HEK293 (cell line): ENCODE measurements at regions not wholly inside any gene's neighbourhood (a gene's known extent, or its start where the extent isn't known, plus 50 kb on each side); places are given as distances from the start of the nearest gene placed in this dataset.

ENCODE experiments used
- CTCF ChIA-PET: fragments of 350-600 bp; formaldehyde crosslinking; extraction: SDS; loops from one replicate; lab custom pipeline; 2021; ENCODE audit warnings: antibody characterized with exemption; lab: Yijun Ruan, JAX
- POLR2A ChIA-PET: fragments of 300-600 bp; formaldehyde crosslinking; extraction: SDS; loops from one replicate; lab custom pipeline; 2020; ENCODE audit warnings: antibody characterized with exemption, inconsistent platforms; lab: Yijun Ruan, JAX
- H3K27ac ChIP-seq: fragments of 200-500 bp; sonication (Bioruptor generic); 2 replicates; pipeline ENCODE4 v1.5.1; 2014; ENCODE audit warnings: low read depth, low read length, control low read depth, inconsistent platforms; ENCODE audit errors: extremely low read depth
- H3K36me3 ChIP-seq, 2 experiments: fragments of 200-500 bp in 1 of 2; sonication (Bioruptor generic) in 1 of 2; 1 replicate in 1 of 2; 2 replicates in 1 of 2; pipeline ENCODE4 v1.5.1; 2014 to 2017; ENCODE audit warnings: inconsistent platforms in 2 of 2, low read length in 2 of 2; ENCODE audit not compliant: control insufficient read depth in 2 of 2, insufficient read depth in 1 of 2
- H3K4me1 ChIP-seq: fragments of 200-500 bp; sonication (Bioruptor generic); 2 replicates; pipeline ENCODE4 v1.5.1; 2014; ENCODE audit warnings: mild to moderate bottlenecking, low read length, inconsistent platforms; ENCODE audit not compliant: control insufficient read depth, insufficient read depth
- H3K4me3 ChIP-seq: 2 replicates; pipeline ENCODE4 v1.5.1; 2011; ENCODE audit warnings: low read depth, mild to moderate bottlenecking, control low read depth, low read length, moderate library complexity
- H3K9me3 ChIP-seq: fragments of 200-500 bp; sonication (Bioruptor generic); 2 replicates; pipeline ENCODE4 v1.5.1; 2014; ENCODE audit warnings: low read depth, low read length, inconsistent platforms; ENCODE audit not compliant: control insufficient read depth, insufficient read depth
- GLI2 ChIP-seq: fragments of 450-650 bp; formaldehyde crosslinking; IDR thresholded peaks from 2 replicates; pipeline ENCODE4; 2017; ENCODE audit warnings: missing biosample characterization, missing genetic modification characterization, low read depth, borderline replicate concordance
- GLIS2 ChIP-seq: fragments of 450-650 bp; formaldehyde crosslinking; IDR thresholded peaks from 2 replicates; pipeline ENCODE4 v1.5.1; 2016; ENCODE audit warnings: missing biosample characterization, missing genetic modification characterization
- KLF7 ChIP-seq: fragments of 450-650 bp; formaldehyde crosslinking; IDR thresholded peaks from 2 replicates; pipeline ENCODE4 v1.5.1; 2016; ENCODE audit warnings: missing biosample characterization, missing genetic modification characterization, borderline replicate concordance
- KLF8 ChIP-seq: fragments of 450-650 bp; formaldehyde crosslinking; IDR thresholded peaks from 2 replicates; pipeline ENCODE4 v1.5.1; 2016; ENCODE audit warnings: missing biosample characterization, missing genetic modification characterization
- MYNN ChIP-seq: fragments of 450-650 bp; formaldehyde crosslinking; IDR thresholded peaks from 2 replicates; pipeline ENCODE4 v1.5.1; 2016; ENCODE audit warnings: missing biosample characterization, missing genetic modification characterization, borderline replicate concordance
- MZF1 ChIP-seq: fragments of 450-650 bp; formaldehyde crosslinking; IDR thresholded peaks from 2 replicates; pipeline ENCODE4 v1.5.1; 2017; ENCODE audit warnings: missing biosample characterization, missing genetic modification characterization, borderline replicate concordance
- REPIN1 ChIP-seq: fragments of 450-650 bp; formaldehyde crosslinking; IDR thresholded peaks from 2 replicates; pipeline ENCODE4 v1.5.1; 2017; ENCODE audit warnings: missing biosample characterization, missing genetic modification characterization, low read depth
- SCRT2 ChIP-seq: fragments of 450-650 bp; formaldehyde crosslinking; IDR thresholded peaks from 2 replicates; pipeline ENCODE4 v1.5.1; 2016; ENCODE audit warnings: missing biosample characterization, missing genetic modification characterization
- SP2 ChIP-seq: fragments of 450-650 bp; formaldehyde crosslinking; IDR thresholded peaks from 2 replicates; pipeline ENCODE4 v1.5.1; 2016; ENCODE audit warnings: missing biosample characterization, missing genetic modification characterization
- TRIM28 ChIP-seq: IDR thresholded peaks from 2 replicates; pipeline ENCODE4 v1.6.1; 2011; ENCODE audit warnings: low read length, control low read depth, borderline replicate concordance
- ZBTB7A ChIP-seq: fragments of 450-650 bp; formaldehyde crosslinking; IDR thresholded peaks from 2 replicates; pipeline ENCODE4 v1.5.1; 2016; ENCODE audit warnings: low read depth, missing biosample characterization, missing genetic modification characterization
- ZFP69B ChIP-seq: fragments of 450-650 bp; formaldehyde crosslinking; IDR thresholded peaks from 2 replicates; pipeline ENCODE4 v1.5.1; 2016; ENCODE audit warnings: missing biosample characterization, missing genetic modification characterization
- ZNF184 ChIP-seq: fragments of 450-650 bp; IDR thresholded peaks from 2 replicates; pipeline ENCODE4 v1.5.1; 2018; ENCODE audit warnings: missing biosample characterization, mild to moderate bottlenecking, missing genetic modification characterization
- ZNF2 ChIP-seq: fragments of 450-650 bp; formaldehyde crosslinking; IDR thresholded peaks from 2 replicates; pipeline ENCODE4 v1.5.1; 2016; ENCODE audit warnings: missing biosample characterization, missing genetic modification characterization
- ZNF292 ChIP-seq: fragments of 450-650 bp; formaldehyde crosslinking; IDR thresholded peaks from 2 replicates; pipeline ENCODE4 v1.5.1; 2016; ENCODE audit warnings: low read depth, missing biosample characterization, missing genetic modification characterization, borderline replicate concordance
- ZNF354C ChIP-seq: fragments of 450-650 bp; formaldehyde crosslinking; IDR thresholded peaks from 2 replicates; pipeline ENCODE4 v1.5.1; 2016; ENCODE audit warnings: missing biosample characterization, missing genetic modification characterization, low read depth, borderline replicate concordance
- ZNF394 ChIP-seq: fragments of 450-650 bp; formaldehyde crosslinking; IDR thresholded peaks from 2 replicates; pipeline ENCODE4 v1.5.1; 2016; ENCODE audit warnings: missing biosample characterization, missing genetic modification characterization, mild to moderate bottlenecking, moderate library complexity, borderline replicate concordance
- ZNF404 ChIP-seq: fragments of 450-650 bp; formaldehyde crosslinking; IDR thresholded peaks from 2 replicates; pipeline ENCODE4 v1.5.1; 2017; ENCODE audit warnings: missing biosample characterization, missing genetic modification characterization
- ZNF426 ChIP-seq: fragments of 450-650 bp; formaldehyde crosslinking; IDR thresholded peaks from 2 replicates; pipeline ENCODE4 v1.5.1; 2017; ENCODE audit warnings: missing biosample characterization, missing genetic modification characterization, mild to moderate bottlenecking, inconsistent platforms, moderate library complexity
- ZNF600 ChIP-seq: fragments of 450-650 bp; formaldehyde crosslinking; IDR thresholded peaks from 2 replicates; pipeline ENCODE4 v1.5.1; 2016; ENCODE audit warnings: missing biosample characterization, missing genetic modification characterization
- ZNF621 ChIP-seq: fragments of 450-650 bp; formaldehyde crosslinking; IDR thresholded peaks from 2 replicates; pipeline ENCODE4 v1.5.1; 2017; ENCODE audit warnings: missing biosample characterization, missing genetic modification characterization
- ZNF624 ChIP-seq: fragments of 450-650 bp; formaldehyde crosslinking; IDR thresholded peaks from 2 replicates; pipeline ENCODE4 v1.5.1; 2017; ENCODE audit warnings: missing biosample characterization, missing genetic modification characterization
- ZSCAN5A ChIP-seq: fragments of 450-650 bp; formaldehyde crosslinking; IDR thresholded peaks from 2 replicates; pipeline ENCODE4 v1.5.1; 2016; ENCODE audit warnings: missing biosample characterization, missing genetic modification characterization
- TF ChIP-seq, protein P1 (sequence below): fragments of 450-650 bp; formaldehyde crosslinking; IDR thresholded peaks from 2 replicates; pipeline ENCODE4 v1.5.1; 2016; ENCODE audit warnings: missing biosample characterization, missing genetic modification characterization
- TF ChIP-seq, protein P2 (sequence below): fragments of 450-650 bp; formaldehyde crosslinking; IDR thresholded peaks from 2 replicates; pipeline ENCODE4 v1.5.1; 2016; ENCODE audit warnings: missing biosample characterization, missing genetic modification characterization
- TF ChIP-seq, protein P3 (sequence below): fragments of 450-650 bp; formaldehyde crosslinking; IDR thresholded peaks from 2 replicates; pipeline ENCODE4; 2016; ENCODE audit warnings: missing biosample characterization, missing genetic modification characterization

DNA sequence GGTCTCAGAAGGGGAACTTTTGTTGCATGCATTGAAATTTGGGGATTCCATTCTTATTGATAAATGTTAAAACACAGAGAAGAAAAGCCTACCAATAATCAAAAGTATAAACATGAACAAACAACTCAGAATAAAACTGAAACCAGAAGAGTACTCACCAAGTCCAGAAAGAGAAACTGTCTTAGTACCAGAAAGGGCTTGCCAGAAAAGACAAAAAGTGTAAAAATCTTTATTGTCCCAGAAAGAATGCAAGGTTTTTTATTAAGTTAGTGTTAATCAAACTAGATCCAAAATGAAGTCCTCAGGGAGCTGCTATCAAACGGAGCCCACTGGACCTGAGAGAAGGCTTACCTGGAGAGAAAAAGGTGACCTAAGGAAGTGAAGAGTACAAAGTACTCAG lies 897.5 kb downstream of the PCDH7 start (continued):
- TF ChIP-seq, protein P1, sequence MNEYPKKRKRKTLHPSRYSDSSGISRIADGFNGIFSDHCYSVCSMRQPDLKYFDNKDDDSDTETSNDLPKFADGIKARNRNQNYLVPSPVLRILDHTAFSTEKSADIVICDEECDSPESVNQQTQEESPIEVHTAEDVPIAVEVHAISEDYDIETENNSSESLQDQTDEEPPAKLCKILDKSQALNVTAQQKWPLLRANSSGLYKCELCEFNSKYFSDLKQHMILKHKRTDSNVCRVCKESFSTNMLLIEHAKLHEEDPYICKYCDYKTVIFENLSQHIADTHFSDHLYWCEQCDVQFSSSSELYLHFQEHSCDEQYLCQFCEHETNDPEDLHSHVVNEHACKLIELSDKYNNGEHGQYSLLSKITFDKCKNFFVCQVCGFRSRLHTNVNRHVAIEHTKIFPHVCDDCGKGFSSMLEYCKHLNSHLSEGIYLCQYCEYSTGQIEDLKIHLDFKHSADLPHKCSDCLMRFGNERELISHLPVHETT (tag by site-specific recombination): no peak
- TF ChIP-seq SP2 (tag by site-specific recombination): no peak
- no peak for TF ChIP-seq ZNF404 (tag by site-specific recombination)
- no peak for TF ChIP-seq ZNF394 (tag by site-specific recombination)
- no peak for TF ChIP-seq ZNF600 (tag by site-specific recombination)
- no peak for TF ChIP-seq ZNF426
- no peak for TF ChIP-seq GLIS2 (tag by site-specific recombination)
- TF ChIP-seq REPIN1 (tag by site-specific recombination): no peak
- TF ChIP-seq, all 188 proteins: peak for 0

DNA sequence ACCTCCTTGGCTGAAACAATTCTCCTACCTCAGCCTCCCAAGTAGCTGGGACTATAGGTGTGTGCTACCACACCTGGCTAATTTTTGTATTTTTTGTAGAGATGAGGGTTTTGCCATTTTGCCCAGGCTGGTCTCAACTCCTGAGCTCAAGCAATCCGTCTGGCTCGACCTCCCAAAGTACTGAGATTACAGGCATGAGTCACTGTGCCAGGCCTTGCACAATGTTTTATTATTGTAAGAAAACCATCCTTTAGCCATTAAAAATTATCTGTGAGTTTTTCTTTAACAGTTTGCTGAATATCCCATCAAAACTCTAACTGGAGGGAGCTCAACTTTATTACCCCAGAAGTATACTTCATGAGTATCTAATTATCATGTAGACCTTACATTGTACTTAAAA lies 900.3 kb downstream of the PCDH7 start:
- ChIA-PET POLR2A (no interaction called here), CTCF (interaction anchor here (0.6 kb wide), 1 partner anchor 899 kb away, joined by 3 read pairs; no protein-coding TSS in a partner anchor)
- no peak overlapping the region for H3K4me3 ChIP-seq
- H3K4me1 ChIP-seq: no peaks in the 10 kb centered on the region
- TF ChIP-seq ZFP69B (tag by site-specific recombination) (no peak), ZNF184 (tag by site-specific recombination) (no peak), KLF7 (tag by site-specific recombination) (no peak), SCRT2 (tag by site-specific recombination) (no peak), ZSCAN5A (no peak), TRIM28 (no peak), ZNF624 (no peak), ZNF2 (tag by site-specific recombination) (no peak), GLI2 (tag by site-specific recombination) (no peak), MYNN (tag by site-specific recombination) (no peak), KLF8 (tag by site-specific recombination) (no peak), ZNF292 (tag by site-specific recombination) (no peak), ZBTB7A (tag by site-specific recombination) (no peak), MZF1 (no peak), ZNF621 (tag by site-specific recombination) (no peak), ZNF354C (no peak)
- TF ChIP-seq, protein P2, sequence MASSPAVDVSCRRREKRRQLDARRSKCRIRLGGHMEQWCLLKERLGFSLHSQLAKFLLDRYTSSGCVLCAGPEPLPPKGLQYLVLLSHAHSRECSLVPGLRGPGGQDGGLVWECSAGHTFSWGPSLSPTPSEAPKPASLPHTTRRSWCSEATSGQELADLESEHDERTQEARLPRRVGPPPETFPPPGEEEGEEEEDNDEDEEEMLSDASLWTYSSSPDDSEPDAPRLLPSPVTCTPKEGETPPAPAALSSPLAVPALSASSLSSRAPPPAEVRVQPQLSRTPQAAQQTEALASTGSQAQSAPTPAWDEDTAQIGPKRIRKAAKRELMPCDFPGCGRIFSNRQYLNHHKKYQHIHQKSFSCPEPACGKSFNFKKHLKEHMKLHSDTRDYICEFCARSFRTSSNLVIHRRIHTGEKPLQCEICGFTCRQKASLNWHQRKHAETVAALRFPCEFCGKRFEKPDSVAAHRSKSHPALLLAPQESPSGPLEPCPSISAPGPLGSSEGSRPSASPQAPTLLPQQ (tag by site-specific recombination): no peak
- TF ChIP-seq, protein P3, sequence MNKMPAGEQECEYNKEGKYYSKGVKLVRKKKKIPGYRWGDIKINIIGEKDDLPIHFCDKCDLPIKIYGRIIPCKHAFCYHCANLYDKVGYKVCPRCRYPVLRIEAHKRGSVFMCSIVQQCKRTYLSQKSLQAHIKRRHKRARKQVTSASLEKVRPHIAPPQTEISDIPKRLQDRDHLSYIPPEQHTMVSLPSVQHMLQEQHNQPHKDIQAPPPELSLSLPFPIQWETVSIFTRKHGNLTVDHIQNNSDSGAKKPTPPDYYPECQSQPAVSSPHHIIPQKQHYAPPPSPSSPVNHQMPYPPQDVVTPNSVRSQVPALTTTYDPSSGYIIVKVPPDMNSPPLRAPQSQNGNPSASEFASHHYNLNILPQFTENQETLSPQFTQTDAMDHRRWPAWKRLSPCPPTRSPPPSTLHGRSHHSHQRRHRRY: no peak
- TF ChIP-seq, protein P1 (tag by site-specific recombination): no peak
- no peaks in the 10 kb centered on the region for H3K36me3 ChIP-seq
- no peaks in the 10 kb centered on the region for H3K9me3 ChIP-seq
- no peak overlapping the region for H3K27ac ChIP-seq
